Ovary (tissue), 3 donors: ENCODE measurements at regions not wholly inside any gene's neighbourhood (a gene's known extent, or its start where the extent isn't known, plus 50 kb on each side); places are given as distances from the start of the nearest gene placed in this dataset.

Experiments
- EP300 ChIP-seq: sonication (generic); formaldehyde crosslinking; IDR thresholded peaks from one replicate; pipeline ENCODE4 v1.6.1; 2017; ENCODE audit warnings: antibody characterized with exemption
- TF ChIP-seq, protein P1 (sequence below), 3 donors: fragments of 450-650 bp in 2 of 3; fragments of 200-600 bp in 1 of 3; IDR thresholded peaks; one replicate each; pipeline versions ENCODE4 v1.5.1 to v1.8.0; 2016 to 2022; ENCODE audit warnings: antibody characterized with exemption in 3 of 3, mild to moderate bottlenecking in 1 of 3
- donor health status: DM: no; HTN: no; CAD: no.

DNA sequence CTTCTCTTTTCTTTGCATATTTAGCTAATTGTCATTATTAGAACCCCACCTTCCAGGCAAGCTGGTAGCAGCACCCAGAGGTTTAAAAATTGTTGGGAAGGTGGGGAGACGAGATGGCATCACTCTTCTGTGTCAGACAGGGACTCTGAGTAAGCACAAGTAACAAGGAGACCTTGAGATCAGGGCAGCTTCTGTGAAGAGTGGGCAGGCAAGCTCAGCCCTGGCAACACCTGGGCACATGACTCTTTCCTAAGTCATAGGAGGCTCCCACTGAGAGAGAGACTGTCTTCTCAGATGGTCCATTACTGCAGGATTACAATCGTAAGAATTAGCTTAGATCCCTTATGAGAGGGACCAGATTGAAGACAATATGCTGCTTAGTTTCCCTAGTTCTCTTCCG is 183.5 kb downstream of the BRINP2 start:
- TF ChIP-seq, protein P1, sequence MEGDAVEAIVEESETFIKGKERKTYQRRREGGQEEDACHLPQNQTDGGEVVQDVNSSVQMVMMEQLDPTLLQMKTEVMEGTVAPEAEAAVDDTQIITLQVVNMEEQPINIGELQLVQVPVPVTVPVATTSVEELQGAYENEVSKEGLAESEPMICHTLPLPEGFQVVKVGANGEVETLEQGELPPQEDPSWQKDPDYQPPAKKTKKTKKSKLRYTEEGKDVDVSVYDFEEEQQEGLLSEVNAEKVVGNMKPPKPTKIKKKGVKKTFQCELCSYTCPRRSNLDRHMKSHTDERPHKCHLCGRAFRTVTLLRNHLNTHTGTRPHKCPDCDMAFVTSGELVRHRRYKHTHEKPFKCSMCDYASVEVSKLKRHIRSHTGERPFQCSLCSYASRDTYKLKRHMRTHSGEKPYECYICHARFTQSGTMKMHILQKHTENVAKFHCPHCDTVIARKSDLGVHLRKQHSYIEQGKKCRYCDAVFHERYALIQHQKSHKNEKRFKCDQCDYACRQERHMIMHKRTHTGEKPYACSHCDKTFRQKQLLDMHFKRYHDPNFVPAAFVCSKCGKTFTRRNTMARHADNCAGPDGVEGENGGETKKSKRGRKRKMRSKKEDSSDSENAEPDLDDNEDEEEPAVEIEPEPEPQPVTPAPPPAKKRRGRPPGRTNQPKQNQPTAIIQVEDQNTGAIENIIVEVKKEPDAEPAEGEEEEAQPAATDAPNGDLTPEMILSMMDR (IDR thresholded peaks at IDR 0.05) = no peak
- no peak for TF ChIP-seq EP300
